ENCODE measurements at regions not wholly inside any gene's neighbourhood (a gene's known extent, or its start where the extent isn't known, plus 50 kb on each side); places are given as distances from the start of the nearest gene placed in this dataset.

DNA sequence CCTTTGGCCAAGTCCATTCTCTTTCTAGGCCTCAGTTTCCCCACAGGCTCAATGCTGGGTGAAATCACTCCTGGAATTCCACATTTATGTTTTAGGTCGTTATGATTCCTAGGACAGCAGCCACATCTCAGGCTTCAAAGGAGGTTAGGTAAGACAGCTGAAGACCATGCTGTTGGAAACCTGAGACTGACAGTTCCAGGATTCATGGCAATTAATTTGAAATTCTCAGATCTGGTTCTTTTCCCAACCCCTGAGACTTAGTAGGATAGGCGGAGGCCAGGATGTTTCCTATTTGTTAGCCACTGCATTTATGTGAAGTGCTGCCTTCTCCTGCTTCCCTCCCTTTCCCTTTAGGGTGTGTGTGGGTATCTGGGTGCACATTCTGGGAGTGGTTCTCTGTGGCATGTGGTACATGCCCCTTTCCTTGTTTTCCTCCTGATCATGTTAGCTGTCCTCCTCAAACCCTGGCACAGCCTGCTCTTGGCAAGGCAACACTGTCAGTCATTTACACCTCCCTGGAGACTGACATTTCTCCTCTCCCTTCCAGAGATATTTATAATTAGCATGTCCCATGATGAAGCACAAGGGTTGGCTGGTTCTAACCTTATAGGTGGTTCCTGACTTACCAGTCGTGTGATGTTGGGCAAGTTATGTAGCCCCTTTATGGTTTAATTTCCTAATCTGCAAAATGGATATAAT is 91.4 kb upstream of the SALL1 start:
- Mint-ChIP-seq H3K27ac (no peak overlapping the region), H3K36me3 (no peaks in the 10 kb centered on the region), H3K9me3 (peaks cover 10 to 15% of the 10 kb centered on the region in 2 donors), H3K27me3 (ENCODE audit: low read depth in 2 of 2) (no peaks in the 10 kb centered on the region), H3K4me3 (no peak overlapping the region), H3K4me1 (no peaks in the 10 kb centered on the region)
- Histone ChIP-seq H3K27me3 (ENCODE audit: control insufficient read depth, insufficient read depth, low read length) (no peaks in the 10 kb centered on the region), H3K36me3 (ENCODE audit: control insufficient read depth, insufficient read depth, low read length) (no peaks in the 10 kb centered on the region), H3K27ac (ENCODE audit: low read length) (no peak overlapping the region), H3K9me3 (ENCODE audit: control insufficient read depth, insufficient read depth, low read length) (peaks cover 4% of the 10 kb centered on the region), H3K4me1 (ENCODE audit: control insufficient read depth, insufficient read depth, low read length) (no peaks in the 10 kb centered on the region), H3K4me3 (ENCODE audit: low read length) (no peak overlapping the region)
- WGBS (ENCODE audit: insufficient coverage): 75% methylated on average over 3 of the region's 3 CpGs
- TF ChIP-seq, protein P1, sequence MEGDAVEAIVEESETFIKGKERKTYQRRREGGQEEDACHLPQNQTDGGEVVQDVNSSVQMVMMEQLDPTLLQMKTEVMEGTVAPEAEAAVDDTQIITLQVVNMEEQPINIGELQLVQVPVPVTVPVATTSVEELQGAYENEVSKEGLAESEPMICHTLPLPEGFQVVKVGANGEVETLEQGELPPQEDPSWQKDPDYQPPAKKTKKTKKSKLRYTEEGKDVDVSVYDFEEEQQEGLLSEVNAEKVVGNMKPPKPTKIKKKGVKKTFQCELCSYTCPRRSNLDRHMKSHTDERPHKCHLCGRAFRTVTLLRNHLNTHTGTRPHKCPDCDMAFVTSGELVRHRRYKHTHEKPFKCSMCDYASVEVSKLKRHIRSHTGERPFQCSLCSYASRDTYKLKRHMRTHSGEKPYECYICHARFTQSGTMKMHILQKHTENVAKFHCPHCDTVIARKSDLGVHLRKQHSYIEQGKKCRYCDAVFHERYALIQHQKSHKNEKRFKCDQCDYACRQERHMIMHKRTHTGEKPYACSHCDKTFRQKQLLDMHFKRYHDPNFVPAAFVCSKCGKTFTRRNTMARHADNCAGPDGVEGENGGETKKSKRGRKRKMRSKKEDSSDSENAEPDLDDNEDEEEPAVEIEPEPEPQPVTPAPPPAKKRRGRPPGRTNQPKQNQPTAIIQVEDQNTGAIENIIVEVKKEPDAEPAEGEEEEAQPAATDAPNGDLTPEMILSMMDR (IDR thresholded peaks at IDR 0.05): no peak
- intact Hi-C loops (cut with micrococcal nuclease): no loop called here
- no peak for ATAC-seq
- no peak for DNase-seq

DNA sequence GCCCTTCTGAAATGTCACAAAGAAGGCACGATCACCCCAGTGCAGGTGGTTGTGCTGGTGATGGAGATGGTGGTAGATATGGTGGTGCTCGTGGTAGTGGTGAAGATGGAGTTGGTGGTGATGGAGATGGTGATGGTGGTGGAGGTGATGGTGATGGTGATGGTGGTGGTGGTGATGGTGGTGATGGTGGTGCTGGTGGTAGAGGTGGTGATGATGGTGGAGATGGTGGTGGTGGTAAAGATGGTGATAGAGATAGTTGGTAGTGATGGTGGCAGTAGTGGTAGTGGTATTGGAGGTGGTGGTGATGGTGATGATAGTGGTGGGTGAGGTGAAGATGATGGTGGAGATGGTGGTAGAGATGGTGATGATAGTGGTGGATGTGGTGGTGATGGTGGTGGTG is 88.1 kb upstream of the SALL1 start:
- H3K27ac ChIP-seq (ENCODE audit: low read length): no peak overlapping the region
- H3K36me3 Mint-ChIP-seq: no peaks in the 10 kb centered on the region
- no peak overlapping the region for H3K4me3 Mint-ChIP-seq
- intact Hi-C loops (cut with micrococcal nuclease): no loop called here
- H3K4me1 ChIP-seq (ENCODE audit: control insufficient read depth, insufficient read depth, low read length): no peaks in the 10 kb centered on the region
- no peaks in the 10 kb centered on the region for H3K27me3 ChIP-seq (ENCODE audit: control insufficient read depth, insufficient read depth, low read length)
- TF ChIP-seq, protein P1 (IDR thresholded peaks at IDR 0.05): no peak
- no peaks in the 10 kb centered on the region for H3K4me1 Mint-ChIP-seq
- WGBS (ENCODE audit: insufficient coverage): 77% methylated on average over 2 of the region's 2 CpGs
- no peak overlapping the region for H3K4me3 ChIP-seq (ENCODE audit: low read length)
- ATAC-seq: no peak
- no peak for DNase-seq
- H3K9me3 Mint-ChIP-seq: peaks cover 10 to 15% of the 10 kb centered on the region in 2 donors
- H3K27ac Mint-ChIP-seq: no peak overlapping the region
- no peaks in the 10 kb centered on the region for H3K9me3 ChIP-seq (ENCODE audit: control insufficient read depth, insufficient read depth, low read length)
- H3K36me3 ChIP-seq (ENCODE audit: control insufficient read depth, insufficient read depth, low read length): no peaks in the 10 kb centered on the region
- H3K27me3 Mint-ChIP-seq (ENCODE audit: low read depth in 2 of 2): peaks cover 0 to 3% of the 10 kb centered on the region in 2 donors

DNA sequence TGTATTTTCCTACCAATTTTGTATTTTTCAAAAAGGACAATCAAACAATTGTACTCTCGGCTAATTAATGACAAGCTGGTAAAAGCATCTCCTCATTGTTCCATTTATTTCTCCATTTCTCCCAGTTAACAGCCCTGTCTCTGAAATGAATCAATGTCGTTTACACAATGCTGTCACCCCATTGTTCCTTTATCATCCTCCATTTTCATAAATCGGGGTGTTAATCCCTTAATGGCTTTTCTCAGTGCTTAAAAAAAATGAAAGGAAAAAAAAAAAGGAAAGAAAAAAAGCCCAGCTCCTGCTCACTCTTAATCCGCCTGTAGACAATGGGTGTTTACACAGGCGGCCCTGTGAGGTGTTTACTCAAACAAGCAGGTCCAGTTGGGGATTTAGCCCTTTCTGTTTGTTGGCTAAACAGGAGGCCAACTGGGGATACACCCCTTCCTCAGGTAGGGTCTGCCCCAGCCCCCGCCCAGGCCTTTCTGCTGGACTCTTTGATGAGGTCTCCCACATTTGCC is 86.8 kb upstream of the SALL1 start:
- H3K27me3 Mint-ChIP-seq (ENCODE audit: low read depth in 2 of 2): peaks cover 0 to 3% of the 10 kb centered on the region in 2 donors
- no peak overlapping the region for H3K4me3 Mint-ChIP-seq
- H3K4me1 ChIP-seq (ENCODE audit: control insufficient read depth, insufficient read depth, low read length): no peaks in the 10 kb centered on the region
- H3K4me1 Mint-ChIP-seq: no peaks in the 10 kb centered on the region
- no peaks in the 10 kb centered on the region for H3K9me3 ChIP-seq (ENCODE audit: control insufficient read depth, insufficient read depth, low read length)
- H3K36me3 ChIP-seq (ENCODE audit: control insufficient read depth, insufficient read depth, low read length): no peaks in the 10 kb centered on the region
- ATAC-seq: no peak
- no peak overlapping the region for H3K4me3 ChIP-seq (ENCODE audit: low read length)
- no peaks in the 10 kb centered on the region for H3K27me3 ChIP-seq (ENCODE audit: control insufficient read depth, insufficient read depth, low read length)
- H3K27ac Mint-ChIP-seq: no peak overlapping the region
- DNase-seq: no peak
- no peak overlapping the region for H3K27ac ChIP-seq (ENCODE audit: low read length)
- no peaks in the 10 kb centered on the region for H3K36me3 Mint-ChIP-seq
- H3K9me3 Mint-ChIP-seq: peaks cover 10 to 15% of the 10 kb centered on the region in 2 donors
- TF ChIP-seq, protein P1 (IDR thresholded peaks at IDR 0.05): no peak
- WGBS (ENCODE audit: insufficient coverage): 50% methylated on average over 6 of the region's 6 CpGs
- intact Hi-C loops (cut with micrococcal nuclease): no loop called here

DNA sequence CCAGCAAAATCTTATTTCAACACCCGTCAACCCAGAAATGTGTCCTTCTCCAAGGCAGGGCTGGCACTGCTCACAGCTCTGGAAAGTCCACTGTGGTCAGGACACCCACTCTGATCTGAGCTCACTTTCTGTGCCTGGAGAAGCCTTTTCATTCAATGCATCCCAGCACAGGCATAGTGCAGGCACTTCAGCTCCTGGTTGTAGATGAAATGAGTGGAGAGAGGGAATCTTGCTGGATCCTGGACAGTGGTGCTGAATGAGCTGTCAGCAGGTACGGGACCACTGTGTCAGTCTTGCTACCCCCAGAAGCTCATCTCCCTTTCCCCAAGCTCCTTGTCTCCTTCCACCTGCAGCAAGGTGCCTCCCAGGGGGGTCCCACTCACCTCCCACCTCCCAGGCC is 86.1 kb upstream of the SALL1 start:
- Mint-ChIP-seq H3K4me1 (no peaks in the 10 kb centered on the region), H3K9me3 (peaks cover 10 to 15% of the 10 kb centered on the region in 2 donors), H3K4me3 (no peak overlapping the region), H3K27me3 (ENCODE audit: low read depth in 2 of 2) (peaks cover 0 to 3% of the 10 kb centered on the region in 2 donors), H3K36me3 (no peaks in the 10 kb centered on the region), H3K27ac (no peak overlapping the region)
- no peaks in the 10 kb centered on the region for H3K4me1 ChIP-seq (ENCODE audit: control insufficient read depth, insufficient read depth, low read length)
- WGBS (ENCODE audit: insufficient coverage): 89% methylated on average over 2 of the region's 2 CpGs
- H3K4me3 ChIP-seq (ENCODE audit: low read length): no peak overlapping the region
- ATAC-seq (no peak), DNase-seq (no peak)
- H3K36me3 ChIP-seq (ENCODE audit: control insufficient read depth, insufficient read depth, low read length): no peaks in the 10 kb centered on the region
- no peak overlapping the region for H3K27ac ChIP-seq (ENCODE audit: low read length)
- TF ChIP-seq, protein P1 (IDR thresholded peaks at IDR 0.05): no peak
- intact Hi-C loops (cut with micrococcal nuclease): no loop called here
- no peaks in the 10 kb centered on the region for H3K27me3 ChIP-seq (ENCODE audit: control insufficient read depth, insufficient read depth, low read length)
- H3K9me3 ChIP-seq (ENCODE audit: control insufficient read depth, insufficient read depth, low read length): no peaks in the 10 kb centered on the region
